Ecto neural progenitor cell (in vitro differentiated cells): ENCODE measurements at regions not wholly inside any gene's neighbourhood (a gene's known extent, or its start where the extent isn't known, plus 50 kb on each side); places are given as distances from the start of the nearest gene placed in this dataset.

Source experiments
- DNase-seq: peaks from one replicate; pipeline ENCODE4 v3.0.0-alpha.2; 2018; ENCODE audit warnings: low spot score

- peak; percentile 37 for DNase-seq
These were observed 96.4 kb upstream of the AMOTL1 start for GRCh38 chr11:94671553-94672366.

GRCh38 chr11:94672636-94673035 is 95.5 kb upstream of the AMOTL1 start:
- peak; percentile 29 for DNase-seq

- peak; percentile 1 for DNase-seq
These were observed 94.8 kb upstream of the AMOTL1 start for GRCh38 chr11:94673386-94673785.

- DNase-seq, result peak; percentile 12
These were observed 94.1 kb upstream of the AMOTL1 start for GRCh38 chr11:94673951-94674491.

GRCh38 chr11:94675239-94675638 is 92.9 kb upstream of the AMOTL1 start:
- DNase-seq, result no peak

- no peak for DNase-seq
These were observed 92.3 kb upstream of the AMOTL1 start for GRCh38 chr11:94675813-94676212.

- DNase-seq, result no peak
These were observed 91.3 kb upstream of the AMOTL1 start for GRCh38 chr11:94676814-94677213.

GRCh38 chr11:94678236-94678635 is 89.9 kb upstream of the AMOTL1 start:
- DNase-seq, result no peak

GRCh38 chr11:94678901-94679300 is 89.3 kb upstream of the AMOTL1 start:
- DNase-seq, result no peak

GRCh38 chr11:94680426-94680825 is 87.7 kb upstream of the AMOTL1 start:
- no peak for DNase-seq

GRCh38 chr11:94681140-94681539 is 87.0 kb upstream of the AMOTL1 start:
- no peak for DNase-seq

- DNase-seq, result no peak
These were observed 86.3 kb upstream of the AMOTL1 start for GRCh38 chr11:94681852-94682251.

- DNase-seq, result no peak
These were observed 73.7 kb upstream of the AMOTL1 start for GRCh38 chr11:94694309-94695060.

- DNase-seq, result no peak
These were observed 71.0 kb upstream of the AMOTL1 start for GRCh38 chr11:94697156-94697555.

GRCh38 chr11:94700622-94701021 is 67.5 kb upstream of the AMOTL1 start:
- no peak for DNase-seq

- DNase-seq, result no peak
These were observed 65.7 kb upstream of the AMOTL1 start for GRCh38 chr11:94702481-94702880.

GRCh38 chr11:94705419-94705818 is 62.7 kb upstream of the AMOTL1 start:
- DNase-seq, result no peak

- DNase-seq, result no peak
These were observed 62.1 kb upstream of the AMOTL1 start for GRCh38 chr11:94705891-94706615.

GRCh38 chr11:94708176-94708575 is 60.0 kb upstream of the AMOTL1 start:
- no peak for DNase-seq

GRCh38 chr11:94708642-94709041 is 59.5 kb upstream of the AMOTL1 start:
- DNase-seq, result no peak

GRCh38 chr11:94715225-94715624 is 52.9 kb upstream of the AMOTL1 start:
- DNase-seq, result no peak

GRCh38 chr11:94717667-94718066 is 50.5 kb upstream of the AMOTL1 start:
- DNase-seq, result no peak
